ENCODE measurements at regions not wholly inside any gene's neighbourhood (a gene's known extent, or its start where the extent isn't known, plus 50 kb on each side); places are given as distances from the start of the nearest gene placed in this dataset.
"Not testable (repeated sequence)": the region's sequence is repeated elsewhere in the genome, so short reads cannot be mapped to it uniquely, and the experiment has no call there.

GRCh38 chr3:106957029-106957428, 420.2 kb upstream of the CCDC54 start:
- no peak for ATAC-seq
- intact Hi-C loops (cut with DNase I) = no loop called here
- no peak for DNase-seq

- DNase-seq (no peak), ATAC-seq (no peak)
- intact Hi-C loops (cut with DNase I) = no loop called here
These were observed 414.2 kb upstream of the CCDC54 start for GRCh38 chr3:106962993-106963392.

- ATAC-seq = peak in 1 of 2 donors; percentile 78
- intact Hi-C loops (cut with DNase I) = no loop called here
These were observed 413.8 kb upstream of the CCDC54 start for GRCh38 chr3:106963442-106963841.

DNA sequence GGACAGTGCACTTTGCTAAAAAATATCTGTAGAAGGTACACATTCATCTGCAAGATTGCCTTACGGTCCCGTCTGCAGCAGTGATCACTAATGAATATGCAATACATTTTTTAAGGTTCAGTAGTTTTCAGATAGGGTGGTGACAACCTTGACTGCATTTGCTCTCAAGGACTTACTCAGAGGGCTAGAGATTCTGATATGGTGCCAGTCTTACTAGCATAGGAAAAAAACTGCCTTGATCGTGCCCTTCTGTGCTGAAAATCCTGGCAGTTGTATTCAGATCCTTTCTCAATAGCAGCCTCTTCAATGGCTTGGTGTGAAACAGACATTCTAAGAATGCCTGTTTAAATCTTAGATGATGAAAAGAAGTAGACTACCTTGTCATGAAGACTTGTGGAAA, 411.9 kb upstream of the CCDC54 start:
- intact Hi-C loops (cut with DNase I) = no loop called here
- no peak for ATAC-seq
- no peak for DNase-seq

More at GRCh38 chr3:106963442-106963841, 413.8 kb upstream of the CCDC54 start:
- no peak for DNase-seq

GRCh38 chr3:106969596-106969995, 407.6 kb upstream of the CCDC54 start:
- DNase-seq (no peak), ATAC-seq (no peak)
- intact Hi-C loops (cut with DNase I) = no loop called here

DNA sequence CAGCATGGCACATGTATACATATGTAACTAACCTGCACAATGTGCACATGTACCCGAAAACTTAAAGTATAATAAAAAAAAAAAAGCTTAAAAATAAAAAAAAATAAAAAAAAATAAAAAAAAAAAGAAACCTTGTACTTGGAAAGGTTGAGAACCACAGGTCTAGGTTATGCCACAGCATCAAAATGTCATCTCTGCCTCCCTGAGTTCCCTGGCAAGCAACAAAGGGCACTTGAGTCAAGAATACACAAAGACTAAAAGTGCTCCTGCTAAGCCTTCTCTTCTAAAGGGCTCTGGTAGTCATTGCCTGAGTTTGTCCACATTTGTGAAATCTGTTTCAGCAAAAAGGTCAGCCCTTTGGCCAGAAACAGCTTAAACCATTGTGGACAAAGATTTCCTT, 395.8 kb upstream of the CCDC54 start:
- intact Hi-C loops (cut with DNase I) = no loop called here
- DNase-seq (no peak), ATAC-seq (no peak)

DNA sequence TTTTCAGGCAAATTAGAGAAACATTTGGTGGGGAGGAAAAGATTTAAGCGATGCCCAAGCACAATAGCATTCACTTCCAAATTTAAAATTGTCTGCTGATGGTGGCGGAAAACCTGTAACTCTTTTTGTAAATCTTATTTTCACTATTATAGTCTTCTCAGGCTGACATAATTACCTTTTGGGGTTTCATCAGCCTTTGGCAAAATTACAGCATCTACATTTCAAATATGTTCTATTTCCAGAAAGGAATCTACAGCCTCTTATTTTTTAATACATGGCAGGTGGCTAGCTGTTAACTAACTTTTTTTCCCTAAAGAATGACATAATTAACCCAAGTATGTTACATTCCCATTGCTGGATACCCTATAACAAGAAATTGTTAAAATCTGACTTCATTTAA, 391.5 kb upstream of the CCDC54 start:
- intact Hi-C loops (cut with DNase I) = no loop called here
- DNase-seq = no peak
- ATAC-seq = no peak

DNA sequence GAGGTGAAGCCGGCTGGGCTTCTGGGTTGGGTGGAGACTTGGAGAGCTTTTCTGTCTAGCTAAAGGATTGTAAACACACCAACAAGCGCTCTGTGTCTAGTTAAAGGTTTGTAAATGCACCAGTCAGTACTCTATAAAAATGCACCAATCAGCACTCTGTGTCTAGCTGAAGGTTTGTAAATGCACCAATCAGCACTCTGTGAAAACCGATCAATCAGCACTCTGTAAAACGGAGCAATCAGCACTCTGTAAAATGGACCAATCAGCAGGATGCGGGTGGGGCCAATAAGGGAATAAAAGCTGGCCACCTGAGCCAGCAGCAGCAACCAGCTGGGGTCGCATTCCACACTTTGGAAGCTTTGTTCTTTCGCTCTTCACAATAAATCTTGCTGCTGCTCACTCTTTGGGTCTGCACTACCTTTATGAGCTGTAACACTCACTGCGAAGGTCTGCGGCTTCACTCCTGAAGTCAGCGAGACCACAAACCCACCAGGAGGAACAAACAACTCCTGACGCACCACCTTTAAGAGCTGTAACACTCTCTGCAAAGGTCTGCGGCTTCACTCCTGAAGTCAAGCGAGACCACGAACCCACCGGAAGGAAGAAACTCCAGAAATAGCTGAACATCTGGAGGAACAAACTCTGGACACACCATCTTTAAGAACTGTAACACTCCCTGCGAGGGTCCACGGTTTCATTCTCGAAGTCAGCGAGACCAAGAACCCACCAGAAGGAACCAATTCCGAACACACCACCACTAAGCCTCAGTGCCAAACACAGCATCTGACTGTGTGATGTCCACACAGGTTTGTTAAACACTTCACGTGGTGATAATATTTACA, 378.2 kb upstream of the CCDC54 start:
- DNase-seq; intact Hi-C loops (cut with DNase I); ATAC-seq: not testable (repeated sequence)

DNA sequence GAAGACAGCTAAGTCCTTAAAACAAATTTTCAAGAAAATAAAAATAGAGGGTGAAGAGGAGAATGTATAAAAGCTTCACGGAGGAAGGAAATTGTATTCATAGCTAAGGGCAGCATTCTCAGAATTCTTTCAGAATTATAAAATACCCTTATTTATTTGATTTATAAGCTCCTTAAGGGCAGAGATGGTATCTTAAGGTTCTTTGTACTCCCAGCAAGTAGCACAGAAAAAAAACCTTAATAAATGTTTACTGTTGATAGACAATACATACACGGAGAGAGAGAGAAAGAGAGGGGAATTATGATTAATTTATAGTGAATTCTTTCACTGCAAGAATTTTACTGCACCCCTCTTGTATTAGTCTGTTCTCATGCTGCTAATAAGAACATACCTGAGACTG, 375.6 kb upstream of the CCDC54 start:
- intact Hi-C loops (cut with DNase I) = no loop called here
- DNase-seq (no peak), ATAC-seq (no peak)

DNA sequence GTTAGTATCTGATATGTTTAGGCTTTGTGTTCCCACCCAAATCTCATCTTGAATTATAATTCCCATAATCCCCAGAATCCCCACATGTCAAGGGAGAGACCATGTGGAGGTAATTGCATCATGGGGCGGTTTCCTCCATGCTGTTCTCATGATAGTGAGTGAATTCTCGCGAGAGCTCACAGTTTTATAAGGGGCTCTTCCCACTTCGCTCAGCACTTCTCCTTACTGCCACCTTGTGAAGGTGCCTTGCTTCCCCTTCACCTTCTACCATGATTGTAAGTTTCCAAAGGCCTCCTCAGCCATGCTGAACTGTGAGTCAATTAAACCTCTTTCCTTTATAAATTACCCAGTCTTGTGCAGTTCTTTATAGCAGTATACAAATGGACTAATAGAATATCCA, 371.9 kb upstream of the CCDC54 start:
- ATAC-seq; DNase-seq; intact Hi-C loops (cut with DNase I): not testable (repeated sequence)

DNA sequence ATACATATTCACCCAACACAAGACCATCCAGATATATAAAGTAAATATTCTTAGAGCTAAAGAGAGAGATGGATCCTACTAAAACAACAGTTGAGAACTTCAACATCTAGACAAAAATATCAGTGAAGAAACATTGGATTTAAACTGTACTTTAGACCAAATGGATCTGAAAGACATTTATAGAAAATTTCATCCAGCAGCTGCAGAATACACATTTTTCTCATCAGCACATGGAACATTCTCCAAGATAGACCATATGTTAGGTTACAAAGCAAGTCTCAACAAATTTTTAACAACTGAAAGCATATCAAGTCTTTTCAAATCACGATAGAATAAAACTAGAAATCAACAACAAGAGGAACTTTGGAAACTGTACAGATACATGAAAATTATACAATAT, 369.0 kb upstream of the CCDC54 start:
- ATAC-seq = no peak
- no peak for DNase-seq
- intact Hi-C loops (cut with DNase I) = no loop called here

GRCh38 chr3:107013641-107014040, 363.6 kb upstream of the CCDC54 start:
- intact Hi-C loops (cut with DNase I) = no loop called here
- no peak for ATAC-seq
- DNase-seq = no peak

- no peak for DNase-seq
- no peak for ATAC-seq
- intact Hi-C loops (cut with DNase I) = no loop called here
These were observed 352.6 kb upstream of the CCDC54 start for GRCh38 chr3:107024551-107025026.

DNA sequence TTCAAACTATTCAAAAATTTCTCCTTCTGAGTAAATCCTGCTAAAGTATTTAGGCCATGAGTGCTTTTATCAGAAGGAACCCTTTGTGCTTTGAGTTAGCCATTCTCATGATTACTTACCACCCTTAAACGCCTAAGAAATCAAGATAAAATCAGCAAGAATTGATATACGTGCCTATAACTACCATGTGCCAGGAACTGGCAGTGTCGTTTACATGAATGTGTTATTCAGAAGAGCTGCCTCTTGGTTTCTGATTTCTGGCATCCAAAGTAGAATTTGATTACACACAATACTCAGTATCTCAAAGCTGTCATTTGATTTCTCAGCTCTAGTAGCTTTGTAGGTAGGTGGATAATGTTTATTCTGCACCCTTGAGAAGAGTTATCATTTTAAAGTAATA, 351.3 kb upstream of the CCDC54 start:
- no peak for ATAC-seq

DNA sequence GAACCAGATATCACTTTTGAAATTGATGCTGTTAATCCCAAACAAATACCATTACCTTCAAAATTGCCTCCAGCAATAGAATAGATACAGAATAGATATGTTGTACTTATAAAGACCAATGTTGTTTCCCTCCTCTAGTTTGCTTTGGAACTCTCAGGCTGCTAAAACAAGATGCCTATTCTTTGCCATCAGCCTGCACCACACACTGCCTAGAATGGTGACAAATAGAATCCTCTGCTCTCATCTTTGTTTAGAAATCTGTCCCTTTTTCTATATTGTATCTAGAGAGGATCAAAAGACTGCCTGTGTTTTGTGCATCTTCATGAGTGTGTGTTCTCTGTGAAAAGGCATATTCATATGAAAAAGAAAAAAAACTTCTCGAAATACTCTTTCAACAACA, 349.2 kb upstream of the CCDC54 start:
- no peak for ATAC-seq
- intact Hi-C loops (cut with DNase I) = no loop called here
- DNase-seq = no peak

More for the DNA sequence above, 351.3 kb upstream of the CCDC54 start:
- intact Hi-C loops (cut with DNase I) = no loop called here
- no peak for DNase-seq

DNA sequence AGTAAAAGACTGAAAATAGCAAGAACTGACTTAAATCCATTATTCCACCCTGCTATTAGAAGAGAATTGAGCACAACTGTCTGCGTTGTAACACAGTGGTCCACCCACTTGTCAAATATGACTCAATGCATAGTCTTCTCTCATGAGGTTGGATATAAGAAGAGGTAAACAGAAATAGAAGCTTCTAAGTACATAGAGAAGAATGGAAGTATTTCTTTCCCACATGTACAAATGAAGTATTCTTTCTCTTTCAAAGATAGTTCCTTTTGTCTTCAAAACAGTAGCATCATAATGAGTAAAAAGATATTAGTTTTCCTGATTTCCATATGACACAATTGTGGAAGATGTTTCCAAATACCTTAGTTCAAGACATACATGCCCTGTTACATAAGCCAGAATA, 348.6 kb upstream of the CCDC54 start:
- DNase-seq (no peak), ATAC-seq (no peak)
- intact Hi-C loops (cut with DNase I) = no loop called here

- intact Hi-C loops (cut with DNase I) = no loop called here
- DNase-seq (no peak), ATAC-seq (no peak)
These were observed 345.1 kb upstream of the CCDC54 start for GRCh38 chr3:107032111-107032510.

- ATAC-seq (no peak), DNase-seq (no peak)
- intact Hi-C loops (cut with DNase I) = no loop called here
These were observed 343.1 kb upstream of the CCDC54 start for GRCh38 chr3:107034142-107034541.

DNA sequence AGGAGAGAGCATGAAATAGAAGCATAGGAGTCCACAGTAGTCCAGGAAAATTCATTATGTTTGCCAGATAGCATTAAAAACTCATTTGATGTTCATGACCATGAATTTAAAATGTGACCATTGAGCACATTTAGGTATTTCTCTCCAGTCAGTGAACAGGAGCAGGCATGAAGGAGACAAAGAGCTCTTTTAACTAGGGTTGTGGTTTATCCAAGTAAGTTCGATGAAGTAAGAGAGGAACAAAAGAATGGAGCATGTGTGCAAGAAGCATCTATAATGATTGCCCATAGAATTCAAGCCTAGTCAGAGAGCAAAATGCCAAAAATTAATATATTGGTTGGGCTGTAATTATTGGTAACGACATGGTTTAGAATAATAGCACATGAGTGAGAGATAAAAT, 342.1 kb upstream of the CCDC54 start:
- ATAC-seq (no peak), DNase-seq (no peak)
- intact Hi-C loops (cut with DNase I) = no loop called here

DNA sequence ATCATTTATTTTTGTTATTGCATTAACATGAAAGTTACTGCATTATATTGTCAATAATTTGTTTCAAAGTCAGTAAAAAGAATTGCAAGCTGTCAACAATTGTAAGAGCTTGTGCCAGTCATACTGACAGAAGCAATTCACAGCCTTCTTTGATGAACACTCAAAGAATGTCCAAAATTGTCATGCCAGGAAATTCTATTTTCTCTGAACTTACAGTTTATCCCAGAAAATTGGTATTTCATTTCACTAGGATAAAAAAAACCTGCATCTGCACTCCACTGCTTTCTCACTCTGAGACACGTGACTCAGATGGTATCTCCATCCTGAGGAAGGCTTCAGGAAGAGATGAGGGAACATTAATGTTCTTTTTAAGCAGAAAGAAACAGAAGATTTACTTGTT, 332.6 kb upstream of the CCDC54 start:
- intact Hi-C loops (cut with DNase I) = no loop called here
- DNase-seq (no peak), ATAC-seq (no peak)

- intact Hi-C loops (cut with DNase I) = no loop called here
- DNase-seq (no peak), ATAC-seq (no peak)
These were observed 331.4 kb upstream of the CCDC54 start for GRCh38 chr3:107045791-107046190.

Data from left cardiac atrium (tissue), 4 donors.